ENCODE measurements at regions not wholly inside any gene's neighbourhood (a gene's known extent, or its start where the extent isn't known, plus 50 kb on each side); places are given as distances from the start of the nearest gene placed in this dataset.

GRCh38 chr6:144475411-144475810 is 190.3 kb downstream of the UTRN start:
- TF ChIP-seq CTCF (conservative IDR thresholded peaks at IDR 0.05; ENCODE audit: low read depth in 2 of 2), result no peak
- TF ChIP-seq JUNB (IDR thresholded peaks at IDR 0.05; ENCODE audit: unreplicated experiment), result no peak
- TF ChIP-seq POLR2AphosphoS5 (IDR thresholded peaks at IDR 0.05; ENCODE audit: low read depth), result no peak

Data from GM23338 (cell line).